Upper lobe of left lung (tissue), 4 donors: ENCODE measurements at regions not wholly inside any gene's neighbourhood (a gene's known extent, or its start where the extent isn't known, plus 50 kb on each side); places are given as distances from the start of the nearest gene placed in this dataset.

Experiments
- EP300 ChIP-seq, 4 donors: sonication (generic); formaldehyde crosslinking; IDR thresholded peaks; one replicate each; pipeline ENCODE4 v1.5.1; 2017; ENCODE audit warnings: antibody characterized with exemption in 4 of 4, control low read depth in 2 of 4
- POLR2A ChIP-seq, 4 donors: fragments of 450-650 bp; IDR thresholded peaks; one replicate each; pipeline ENCODE4 v1.5.1; 2016 to 2017; ENCODE audit warnings: antibody characterized with exemption in 4 of 4, mild to moderate bottlenecking in 2 of 4
- TF ChIP-seq, protein P1 (sequence below), 6 experiments: fragments of 450-650 bp in 4 of 6; fragments of 200-600 bp in 2 of 6; sonication (generic) in 2 of 6; IDR thresholded peaks; one replicate each; pipeline ENCODE4 v1.5.1; 2016 to 2019; ENCODE audit warnings: antibody characterized with exemption in 6 of 6

DNA sequence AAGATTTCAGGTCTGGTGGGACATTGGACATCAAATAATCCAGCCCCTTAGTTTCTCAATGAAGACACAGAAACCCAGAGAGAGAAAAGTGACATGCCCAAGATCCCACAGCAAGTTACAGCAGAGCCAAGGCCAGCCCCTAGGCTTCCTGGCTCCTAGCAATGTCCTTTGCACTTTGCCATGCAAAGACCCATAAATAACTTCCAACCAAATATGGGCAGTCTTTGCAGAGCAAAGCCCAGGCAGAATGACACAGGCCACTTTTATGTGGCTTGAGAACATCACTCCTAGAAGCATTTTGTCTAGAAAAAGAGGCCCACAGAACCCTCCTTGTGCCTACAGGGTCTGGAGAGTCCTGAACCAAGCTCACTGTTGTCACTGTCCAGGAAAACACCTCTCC is 78.1 kb upstream of the ATP6AP2 start:
- TF ChIP-seq, protein P1, sequence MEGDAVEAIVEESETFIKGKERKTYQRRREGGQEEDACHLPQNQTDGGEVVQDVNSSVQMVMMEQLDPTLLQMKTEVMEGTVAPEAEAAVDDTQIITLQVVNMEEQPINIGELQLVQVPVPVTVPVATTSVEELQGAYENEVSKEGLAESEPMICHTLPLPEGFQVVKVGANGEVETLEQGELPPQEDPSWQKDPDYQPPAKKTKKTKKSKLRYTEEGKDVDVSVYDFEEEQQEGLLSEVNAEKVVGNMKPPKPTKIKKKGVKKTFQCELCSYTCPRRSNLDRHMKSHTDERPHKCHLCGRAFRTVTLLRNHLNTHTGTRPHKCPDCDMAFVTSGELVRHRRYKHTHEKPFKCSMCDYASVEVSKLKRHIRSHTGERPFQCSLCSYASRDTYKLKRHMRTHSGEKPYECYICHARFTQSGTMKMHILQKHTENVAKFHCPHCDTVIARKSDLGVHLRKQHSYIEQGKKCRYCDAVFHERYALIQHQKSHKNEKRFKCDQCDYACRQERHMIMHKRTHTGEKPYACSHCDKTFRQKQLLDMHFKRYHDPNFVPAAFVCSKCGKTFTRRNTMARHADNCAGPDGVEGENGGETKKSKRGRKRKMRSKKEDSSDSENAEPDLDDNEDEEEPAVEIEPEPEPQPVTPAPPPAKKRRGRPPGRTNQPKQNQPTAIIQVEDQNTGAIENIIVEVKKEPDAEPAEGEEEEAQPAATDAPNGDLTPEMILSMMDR (IDR thresholded peaks at IDR 0.05) = no peak
- no peak for TF ChIP-seq EP300 (IDR thresholded peaks at IDR 0.05)
- TF ChIP-seq POLR2A (IDR thresholded peaks at IDR 0.05) = no peak
